Choroid plexus epithelial cell (primary cell): ENCODE measurements at regions not wholly inside any gene's neighbourhood (a gene's known extent, or its start where the extent isn't known, plus 50 kb on each side); places are given as distances from the start of the nearest gene placed in this dataset.

Experiments used
- DNase-seq: peaks from one replicate; pipeline ENCODE4 v3.0.0-alpha.2; 2010; ENCODE audit warnings: low read depth
- H3K4me3 ChIP-seq: 2 replicates; pipeline ENCODE4 v1.5.1; 2011; ENCODE audit warnings: low read depth, mild to moderate bottlenecking, control low read depth, low read length, moderate library complexity
- CTCF ChIP-seq: conservative IDR thresholded peaks from 2 replicates; pipeline ENCODE4 v1.5.1; 2011; ENCODE audit warnings: low read depth, mild to moderate bottlenecking, control low read depth, inconsistent platforms, low read length, moderate library complexity

- TF ChIP-seq CTCF, result no peak
- H3K4me3 ChIP-seq, result no peak overlapping the region
- DNase-seq, result no peak
Measured at GRCh38 chr7:4406288-4407058, 275.6 kb upstream of the FOXK1 start.

GRCh38 chr7:4409946-4410345 lies 272.1 kb upstream of the FOXK1 start:
- DNase-seq, result no peak
- no peak for TF ChIP-seq CTCF

GRCh38 chr7:4416396-4417056 lies 265.6 kb upstream of the FOXK1 start:
- H3K4me3 ChIP-seq, result no peak overlapping the region
- TF ChIP-seq CTCF, result no peak
- DNase-seq, result peak; percentile 7

More at GRCh38 chr7:4409946-4410345, 272.1 kb upstream of the FOXK1 start:
- H3K4me3 ChIP-seq, result no peak overlapping the region

- H3K4me3 ChIP-seq, result no peak overlapping the region
- no peak for TF ChIP-seq CTCF
Measured at GRCh38 chr7:4428526-4428925, 253.6 kb upstream of the FOXK1 start.

GRCh38 chr7:4430227-4430626 lies 251.9 kb upstream of the FOXK1 start:
- DNase-seq, result no peak
- no peak for TF ChIP-seq CTCF
- H3K4me3 ChIP-seq, result no peak overlapping the region

More at GRCh38 chr7:4428526-4428925, 253.6 kb upstream of the FOXK1 start:
- DNase-seq, result no peak

- no peak overlapping the region for H3K4me3 ChIP-seq
- no peak for TF ChIP-seq CTCF
- no peak for DNase-seq
Measured at GRCh38 chr7:4434306-4434705, 247.8 kb upstream of the FOXK1 start.
